ENCODE measurements at regions not wholly inside any gene's neighbourhood (a gene's known extent, or its start where the extent isn't known, plus 50 kb on each side); places are given as distances from the start of the nearest gene placed in this dataset.

GRCh38 chr3:182704926-182705325 lies 88.4 kb upstream of the ATP11B start:
- TF ChIP-seq CTCF (conservative IDR thresholded peaks at IDR 0.05; ENCODE audit: low read depth, low read length) (no peak), EZH2 (IDR thresholded peaks at IDR 0.05; ENCODE audit: borderline replicate concordance, low read depth, low read length, poor library complexity, severe bottlenecking) (no peak)
